Upper lobe of left lung (tissue), 4 donors: ENCODE measurements at regions not wholly inside any gene's neighbourhood (a gene's known extent, or its start where the extent isn't known, plus 50 kb on each side); places are given as distances from the start of the nearest gene placed in this dataset.

Source experiments
- EP300 ChIP-seq, 4 donors: sonication (generic); formaldehyde crosslinking; IDR thresholded peaks; one replicate each; pipeline ENCODE4 v1.5.1; 2017; ENCODE audit warnings: antibody characterized with exemption in 4 of 4, control low read depth in 2 of 4
- POLR2A ChIP-seq, 4 donors: fragments of 450-650 bp; IDR thresholded peaks; one replicate each; pipeline ENCODE4 v1.5.1; 2016 to 2017; ENCODE audit warnings: antibody characterized with exemption in 4 of 4, mild to moderate bottlenecking in 2 of 4
- POLR2AphosphoS5 ChIP-seq, 2 donors: sonication (generic); formaldehyde crosslinking; IDR thresholded peaks; one replicate each; pipeline ENCODE4 v1.5.1; 2017; ENCODE audit warnings: antibody characterized with exemption in 2 of 2
- TF ChIP-seq, protein P1 (sequence below), 6 experiments: fragments of 450-650 bp in 4 of 6; fragments of 200-600 bp in 2 of 6; sonication (generic) in 2 of 6; IDR thresholded peaks; one replicate each; pipeline ENCODE4 v1.5.1; 2016 to 2019; ENCODE audit warnings: antibody characterized with exemption in 6 of 6

DNA sequence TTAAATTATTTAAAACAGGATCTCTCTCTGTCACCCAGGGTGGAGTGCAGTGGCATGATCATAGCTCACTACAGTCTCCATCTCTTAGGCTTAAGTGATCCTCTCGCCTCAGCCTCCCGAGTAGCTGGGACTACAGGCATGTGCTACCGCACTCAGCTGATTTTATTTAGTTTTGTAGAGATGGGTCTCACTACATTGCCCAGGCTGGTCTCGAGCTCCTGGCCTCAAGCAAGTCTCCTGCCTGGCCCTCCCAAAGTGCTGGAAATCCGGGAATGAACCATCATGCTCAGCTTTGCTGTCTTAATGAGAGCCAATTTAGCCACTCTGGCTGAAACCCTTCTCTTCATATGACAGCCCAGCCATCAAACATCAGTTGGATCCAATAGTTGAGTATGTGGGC is 53.3 kb upstream of the NRP1 start:
- TF ChIP-seq EP300 (IDR thresholded peaks at IDR 0.05) (no peak), POLR2AphosphoS5 (IDR thresholded peaks at IDR 0.05) (no peak), POLR2A (IDR thresholded peaks at IDR 0.05) (no peak)
- TF ChIP-seq, protein P1, sequence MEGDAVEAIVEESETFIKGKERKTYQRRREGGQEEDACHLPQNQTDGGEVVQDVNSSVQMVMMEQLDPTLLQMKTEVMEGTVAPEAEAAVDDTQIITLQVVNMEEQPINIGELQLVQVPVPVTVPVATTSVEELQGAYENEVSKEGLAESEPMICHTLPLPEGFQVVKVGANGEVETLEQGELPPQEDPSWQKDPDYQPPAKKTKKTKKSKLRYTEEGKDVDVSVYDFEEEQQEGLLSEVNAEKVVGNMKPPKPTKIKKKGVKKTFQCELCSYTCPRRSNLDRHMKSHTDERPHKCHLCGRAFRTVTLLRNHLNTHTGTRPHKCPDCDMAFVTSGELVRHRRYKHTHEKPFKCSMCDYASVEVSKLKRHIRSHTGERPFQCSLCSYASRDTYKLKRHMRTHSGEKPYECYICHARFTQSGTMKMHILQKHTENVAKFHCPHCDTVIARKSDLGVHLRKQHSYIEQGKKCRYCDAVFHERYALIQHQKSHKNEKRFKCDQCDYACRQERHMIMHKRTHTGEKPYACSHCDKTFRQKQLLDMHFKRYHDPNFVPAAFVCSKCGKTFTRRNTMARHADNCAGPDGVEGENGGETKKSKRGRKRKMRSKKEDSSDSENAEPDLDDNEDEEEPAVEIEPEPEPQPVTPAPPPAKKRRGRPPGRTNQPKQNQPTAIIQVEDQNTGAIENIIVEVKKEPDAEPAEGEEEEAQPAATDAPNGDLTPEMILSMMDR (IDR thresholded peaks at IDR 0.05) = no peak
